IMR-90 (cell line): ENCODE measurements at regions not wholly inside any gene's neighbourhood (a gene's known extent, or its start where the extent isn't known, plus 50 kb on each side); places are given as distances from the start of the nearest gene placed in this dataset.

Experiments used
- BHLHE40 ChIP-seq: fragments of 150-350 bp; IDR thresholded peaks from 2 replicates; pipeline ENCODE4 v1.6.1; 2016; ENCODE audit warnings: mild to moderate bottlenecking, low read depth, low read length
- CEBPB ChIP-seq: IDR thresholded peaks from 2 replicates; pipeline ENCODE4 v1.6.1; 2012; ENCODE audit warnings: low read depth, low read length, improper control_type of control experiment
- FOS ChIP-seq: fragments of 150-350 bp; IDR thresholded peaks from 2 replicates; pipeline ENCODE4 v1.6.1; 2016; ENCODE audit warnings: low read depth, low read length
- MAZ ChIP-seq: IDR thresholded peaks from 2 replicates; pipeline ENCODE4 v1.6.1; 2012; ENCODE audit warnings: low read depth, mild to moderate bottlenecking, low read length, improper control_type of control experiment, moderate library complexity, borderline replicate concordance
- MXI1 ChIP-seq: IDR thresholded peaks from 2 replicates; pipeline ENCODE4 v1.6.1; 2012; ENCODE audit warnings: low read depth, mild to moderate bottlenecking, low read length, moderate library complexity, borderline replicate concordance
- NFE2L2 ChIP-seq: fragments of 150-350 bp; IDR thresholded peaks from 2 replicates; pipeline ENCODE4 v1.6.1; 2016; ENCODE audit warnings: low read depth, mild to moderate bottlenecking, low read length
- POLR2A ChIP-seq: IDR thresholded peaks from 2 replicates; pipeline ENCODE4 v1.6.1; 2012; ENCODE audit warnings: mild to moderate bottlenecking, low read depth, low read length
- RAD21 ChIP-seq: IDR thresholded peaks from 2 replicates; pipeline ENCODE4 v1.6.1; 2012; ENCODE audit warnings: low read length, improper control_type of control experiment
- RFX5 ChIP-seq: IDR thresholded peaks from 2 replicates; pipeline ENCODE4 v1.8.0; 2012; ENCODE audit warnings: low read depth, mild to moderate bottlenecking, low read length, moderate library complexity
- SMC3 ChIP-seq: fragments of 150-350 bp; IDR thresholded peaks from 2 replicates; pipeline ENCODE4 v1.6.1; 2016; ENCODE audit warnings: low read depth, mild to moderate bottlenecking, antibody characterized with exemption, low read length, moderate library complexity
- USF2 ChIP-seq: fragments of 150-350 bp; IDR thresholded peaks from 2 replicates; pipeline ENCODE4 v1.6.1; 2017; ENCODE audit warnings: mild to moderate bottlenecking, antibody characterized with exemption, low read length, low read depth
- TF ChIP-seq, protein P1 (sequence below): conservative IDR thresholded peaks from 2 replicates; pipeline ENCODE4 v1.5.1; 2012; ENCODE audit warnings: mild to moderate bottlenecking, low read depth, low read length, improper control_type of control experiment
- TF ChIP-seq, protein P2 (sequence below): fragments of 150-350 bp; IDR thresholded peaks from 2 replicates; pipeline ENCODE4 v1.6.1; 2016; ENCODE audit warnings: low read depth, mild to moderate bottlenecking, low read length, moderate library complexity, borderline replicate concordance

DNA sequence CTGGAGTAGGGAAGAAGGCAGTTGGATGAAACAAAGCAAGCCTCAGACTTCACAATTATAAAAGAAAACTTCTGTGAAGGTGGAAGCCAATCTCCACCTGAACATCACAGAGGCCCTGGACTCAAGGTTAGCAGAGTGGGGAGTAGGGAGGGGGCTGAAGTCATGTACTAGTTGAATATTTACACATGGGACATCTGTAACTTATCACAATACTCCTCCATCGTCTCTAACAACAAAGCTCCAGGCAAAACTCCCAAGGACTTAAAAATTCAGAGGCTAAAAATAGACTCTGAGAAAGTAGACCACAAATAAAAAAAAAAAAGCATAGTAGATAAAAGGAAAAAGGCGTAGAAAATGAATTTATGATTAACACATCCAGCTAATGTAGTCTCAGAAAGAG, 326.3 kb upstream of the PKN2 start:
- TF ChIP-seq BHLHE40 (no peak), POLR2A (no peak), MXI1 (no peak), SMC3 (no peak), RAD21 (no peak), CEBPB (no peak), NFE2L2 (no peak), RFX5 (no peak), MAZ (no peak), USF2 (no peak), FOS (no peak)
- TF ChIP-seq, protein P1, sequence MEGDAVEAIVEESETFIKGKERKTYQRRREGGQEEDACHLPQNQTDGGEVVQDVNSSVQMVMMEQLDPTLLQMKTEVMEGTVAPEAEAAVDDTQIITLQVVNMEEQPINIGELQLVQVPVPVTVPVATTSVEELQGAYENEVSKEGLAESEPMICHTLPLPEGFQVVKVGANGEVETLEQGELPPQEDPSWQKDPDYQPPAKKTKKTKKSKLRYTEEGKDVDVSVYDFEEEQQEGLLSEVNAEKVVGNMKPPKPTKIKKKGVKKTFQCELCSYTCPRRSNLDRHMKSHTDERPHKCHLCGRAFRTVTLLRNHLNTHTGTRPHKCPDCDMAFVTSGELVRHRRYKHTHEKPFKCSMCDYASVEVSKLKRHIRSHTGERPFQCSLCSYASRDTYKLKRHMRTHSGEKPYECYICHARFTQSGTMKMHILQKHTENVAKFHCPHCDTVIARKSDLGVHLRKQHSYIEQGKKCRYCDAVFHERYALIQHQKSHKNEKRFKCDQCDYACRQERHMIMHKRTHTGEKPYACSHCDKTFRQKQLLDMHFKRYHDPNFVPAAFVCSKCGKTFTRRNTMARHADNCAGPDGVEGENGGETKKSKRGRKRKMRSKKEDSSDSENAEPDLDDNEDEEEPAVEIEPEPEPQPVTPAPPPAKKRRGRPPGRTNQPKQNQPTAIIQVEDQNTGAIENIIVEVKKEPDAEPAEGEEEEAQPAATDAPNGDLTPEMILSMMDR = no peak
- TF ChIP-seq, protein P2, sequence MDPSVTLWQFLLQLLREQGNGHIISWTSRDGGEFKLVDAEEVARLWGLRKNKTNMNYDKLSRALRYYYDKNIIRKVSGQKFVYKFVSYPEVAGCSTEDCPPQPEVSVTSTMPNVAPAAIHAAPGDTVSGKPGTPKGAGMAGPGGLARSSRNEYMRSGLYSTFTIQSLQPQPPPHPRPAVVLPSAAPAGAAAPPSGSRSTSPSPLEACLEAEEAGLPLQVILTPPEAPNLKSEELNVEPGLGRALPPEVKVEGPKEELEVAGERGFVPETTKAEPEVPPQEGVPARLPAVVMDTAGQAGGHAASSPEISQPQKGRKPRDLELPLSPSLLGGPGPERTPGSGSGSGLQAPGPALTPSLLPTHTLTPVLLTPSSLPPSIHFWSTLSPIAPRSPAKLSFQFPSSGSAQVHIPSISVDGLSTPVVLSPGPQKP = no peak
